IMR-90 (cell line): ENCODE measurements at regions not wholly inside any gene's neighbourhood (a gene's known extent, or its start where the extent isn't known, plus 50 kb on each side); places are given as distances from the start of the nearest gene placed in this dataset.

Experiments used
- ATAC-seq: fragments of 200-7000 bp; cut with Tn5 transposase; 2 replicates; pipeline ENCODE4 v1.9.1; 2020; ENCODE audit warnings: low read depth, mild to moderate bottlenecking, moderate library complexity
- BruUV-seq: library from RNA; stranded (reverse); fragments of 400-500 nt; replicated peaks from 2 replicates; lab custom pipeline; 2021; lab: Mats Ljungman, UMichigan
- CTCF ChIA-PET: fragments of 300-600 bp; formaldehyde crosslinking; extraction: SDS; loops from one replicate; lab custom pipeline; 2021; ENCODE audit warnings: antibody characterized with exemption; lab: Yijun Ruan, JAX
- POLR2A ChIA-PET: fragments of 300-600 bp; sonication (Branson Sonifier 250); formaldehyde crosslinking; loops from one replicate; lab custom pipeline; 2022; ENCODE audit warnings: antibody characterized with exemption; ENCODE audit not compliant: unreplicated experiment; lab: Charles Lee
- DNase-seq: peaks from one replicate; pipeline ENCODE4 v3.0.0; 2013
- H2AFZ ChIP-seq: replicated peaks from 2 replicates; pipeline ENCODE3; 2013; ENCODE audit warnings: low read length, mild to moderate bottlenecking; ENCODE audit not compliant: poor library complexity
- H2AK5ac ChIP-seq: 2 replicates; pipeline ENCODE4 v1.6.1; 2013; ENCODE audit warnings: low read depth, low read length, inconsistent platforms
- H2AK9ac ChIP-seq: replicated peaks from 2 replicates; pipeline ENCODE3; 2013; ENCODE audit warnings: mild to moderate bottlenecking, low read depth, low read length, moderate library complexity; ENCODE audit not compliant: poor library complexity
- H2BK120ac ChIP-seq: 2 replicates; pipeline ENCODE4 v1.6.1; 2013; ENCODE audit warnings: low read depth, low read length, inconsistent platforms
- H2BK15ac ChIP-seq: 3 replicates; pipeline ENCODE4 v1.6.1; 2013; ENCODE audit warnings: low read depth, low read length, inconsistent platforms
- H2BK20ac ChIP-seq: 2 replicates; pipeline ENCODE4 v1.6.1; 2013; ENCODE audit warnings: low read depth, mild to moderate bottlenecking, inconsistent platforms, low read length, moderate library complexity
- H2BK5ac ChIP-seq: 2 replicates; pipeline ENCODE4 v1.6.1; 2013; ENCODE audit warnings: mild to moderate bottlenecking, low read depth, low read length, inconsistent platforms; ENCODE audit not compliant: poor library complexity, severe bottlenecking
- H3K14ac ChIP-seq: replicated peaks from 2 replicates; pipeline ENCODE4 v1.6.1; 2013; ENCODE audit warnings: low read depth, low read length, inconsistent platforms
- H3K18ac ChIP-seq: 2 replicates; pipeline ENCODE4 v1.6.1; 2013; ENCODE audit warnings: low read depth, low read length, control low read depth
- H3K23ac ChIP-seq: 2 replicates; pipeline ENCODE4 v1.6.1; 2013; ENCODE audit warnings: low read depth, low read length, inconsistent platforms
- H3K27ac ChIP-seq: 2 replicates; pipeline ENCODE4 v1.5.1; 2013; ENCODE audit warnings: mild to moderate bottlenecking, control low read depth, low read length; ENCODE audit not compliant: insufficient read depth
- H3K27me3 ChIP-seq: 2 replicates; pipeline ENCODE4 v1.6.1; 2013; ENCODE audit warnings: low read length; ENCODE audit not compliant: control insufficient read depth, insufficient read depth
- H3K36me3 ChIP-seq: 2 replicates; pipeline ENCODE4 v1.6.1; 2013; ENCODE audit warnings: low read length, mixed read lengths; ENCODE audit not compliant: control insufficient read depth, insufficient read depth
- H3K4ac ChIP-seq: 2 replicates; pipeline ENCODE4 v1.6.1; 2013; ENCODE audit warnings: low read depth, low read length, inconsistent platforms
- H3K4me1 ChIP-seq: 2 replicates; pipeline ENCODE4 v1.6.1; 2013; ENCODE audit warnings: low read length, mixed read lengths; ENCODE audit not compliant: control insufficient read depth, insufficient read depth
- H3K4me2 ChIP-seq: 2 replicates; pipeline ENCODE4 v1.6.1; 2013; ENCODE audit warnings: low read depth, mild to moderate bottlenecking, control low read depth, low read length, moderate library complexity
- H3K4me3 ChIP-seq: 2 replicates; pipeline ENCODE4 v1.5.1; 2013; ENCODE audit warnings: low read depth, mild to moderate bottlenecking, control low read depth, low read length, moderate library complexity; ENCODE audit not compliant: insufficient read depth
- H3K56ac ChIP-seq: 2 replicates; pipeline ENCODE4 v1.6.1; 2013; ENCODE audit warnings: low read length, inconsistent platforms; ENCODE audit not compliant: insufficient read depth; ENCODE audit errors: extremely low read depth
- H3K79me1 ChIP-seq, 2 experiments: 2 replicates each; pipeline ENCODE4 v1.6.1; 2013; ENCODE audit warnings: low read length in 2 of 2, inconsistent platforms in 1 of 2, low read depth in 1 of 2
- H3K9ac ChIP-seq: 2 replicates; pipeline ENCODE4 v1.6.1; 2013; ENCODE audit warnings: low read depth, low read length, control low read depth
- H3K9me1 ChIP-seq: 2 replicates; pipeline ENCODE4 v1.6.1; 2013; ENCODE audit warnings: low read length, inconsistent platforms; ENCODE audit not compliant: insufficient read depth
- H3K9me3 ChIP-seq: 2 replicates; pipeline ENCODE4 v1.6.1; 2013; ENCODE audit warnings: low read length; ENCODE audit not compliant: control insufficient read depth, insufficient read depth
- H4K20me1 ChIP-seq: 2 replicates; pipeline ENCODE4 v1.6.1; 2013; ENCODE audit warnings: low read length, inconsistent platforms; ENCODE audit not compliant: insufficient read depth
- H4K5ac ChIP-seq: 2 replicates; pipeline ENCODE4 v1.6.1; 2013; ENCODE audit warnings: mild to moderate bottlenecking, low read depth, low read length, control low read depth
- H4K8ac ChIP-seq, 2 experiments: 2 replicates each; pipeline ENCODE4 v1.6.1; 2013; ENCODE audit warnings: low read depth in 2 of 2, low read length in 2 of 2, control low read depth in 1 of 2, inconsistent platforms in 1 of 2
- H4K91ac ChIP-seq: 2 replicates; pipeline ENCODE4 v1.6.1; 2013; ENCODE audit warnings: low read depth, low read length, inconsistent platforms; ENCODE audit not compliant: insufficient read depth
- CEBPB ChIP-seq: IDR thresholded peaks from 2 replicates; pipeline ENCODE4 v1.6.1; 2012; ENCODE audit warnings: low read depth, low read length, improper control_type of control experiment
- CTCF ChIP-seq: conservative IDR thresholded peaks from 2 replicates; pipeline ENCODE4 v1.5.1; 2012; ENCODE audit warnings: mild to moderate bottlenecking, low read depth, low read length, improper control_type of control experiment
- ELK1 ChIP-seq: fragments of 150-350 bp; IDR thresholded peaks from 2 replicates; pipeline ENCODE4 v1.6.1; 2016; ENCODE audit warnings: low read depth, mild to moderate bottlenecking, low read length, moderate library complexity, borderline replicate concordance
- FOS ChIP-seq: fragments of 150-350 bp; IDR thresholded peaks from 2 replicates; pipeline ENCODE4 v1.6.1; 2016; ENCODE audit warnings: low read depth, low read length
- MAFK ChIP-seq: IDR thresholded peaks from 2 replicates; pipeline ENCODE4 v1.6.1; 2012; ENCODE audit warnings: low read depth, low read length, improper control_type of control experiment
- MXI1 ChIP-seq: IDR thresholded peaks from 2 replicates; pipeline ENCODE4 v1.6.1; 2012; ENCODE audit warnings: low read depth, mild to moderate bottlenecking, low read length, moderate library complexity, borderline replicate concordance
- RAD21 ChIP-seq: IDR thresholded peaks from 2 replicates; pipeline ENCODE4 v1.6.1; 2012; ENCODE audit warnings: low read length, improper control_type of control experiment
- RCOR1 ChIP-seq: IDR thresholded peaks from 2 replicates; pipeline ENCODE4 v1.6.1; 2012; ENCODE audit warnings: mild to moderate bottlenecking, low read length, improper control_type of control experiment; ENCODE audit not compliant: insufficient replicate concordance
- RFX5 ChIP-seq: IDR thresholded peaks from 2 replicates; pipeline ENCODE4 v1.8.0; 2012; ENCODE audit warnings: low read depth, mild to moderate bottlenecking, low read length, moderate library complexity
- SMC3 ChIP-seq: fragments of 150-350 bp; IDR thresholded peaks from 2 replicates; pipeline ENCODE4 v1.6.1; 2016; ENCODE audit warnings: low read depth, mild to moderate bottlenecking, antibody characterized with exemption, low read length, moderate library complexity
- dilution Hi-C: fragments of 300-500 bp; cut with HindIII; formaldehyde crosslinking; loops from one replicate; pipeline ENCODE4 v1.14.3; 2018; ENCODE audit warnings: low sequenced_read_pairs; ENCODE audit not compliant: unreplicated experiment
- in situ Hi-C: fragments of 300-500 bp; cut with MboI; formaldehyde crosslinking; loops from 3 replicates; pipeline ENCODE4 v1.14.3; 2019; ENCODE audit warnings: low sequenced_read_pairs, inconsistent platforms, mixed read lengths
- intact Hi-C: fragments of 100-400 bp; cut with micrococcal nuclease; formaldehyde crosslinking; loops from 2 replicates; pipeline ENCODE4 v1.10.0; 2022

- TF ChIP-seq CEBPB (no peak), RAD21 (no peak), MAFK (no peak), FOS (no peak), RFX5 (no peak), MXI1 (no peak), SMC3 (no peak), CTCF (no peak), ELK1 (no peak), RCOR1 (no peak)
- no peaks in the 10 kb centered on the region for H3K9me1 ChIP-seq
- H3K4me1 ChIP-seq = no peaks in the 10 kb centered on the region
- no peak overlapping the region for H3K4me3 ChIP-seq
- peaks cover 9% of the 10 kb centered on the region for H3K27me3 ChIP-seq
- ATAC-seq (no peak), DNase-seq (no peak)
- ChIA-PET POLR2A (no interaction called here), CTCF (no interaction called here)
- no peak overlapping the region for H2AK5ac ChIP-seq
- no TSS peak for BruUV-seq
- no peak overlapping the region for H3K27ac ChIP-seq
- no peaks in the 10 kb centered on the region for H3K36me3 ChIP-seq
- H3K4ac ChIP-seq = no peak overlapping the region
- H4K20me1 ChIP-seq = no peaks in the 10 kb centered on the region
- no peak overlapping the region for H3K4me2 ChIP-seq
- H3K14ac ChIP-seq = no peak overlapping the region
- no peak overlapping the region for H3K18ac ChIP-seq
- in situ Hi-C loops (no loop called here), intact Hi-C loops (no loop called here), dilution Hi-C loops (no loop called here)
- H3K79me1 ChIP-seq = no peaks in the 10 kb centered on the region
- no peak overlapping the region for H2BK120ac ChIP-seq
- H3K9me3 ChIP-seq = no peaks in the 10 kb centered on the region
- no peak overlapping the region for H2AFZ ChIP-seq
- no peak overlapping the region for H3K56ac ChIP-seq
- H3K9ac ChIP-seq = no peak overlapping the region
- no peak overlapping the region for H4K91ac ChIP-seq
- H2BK20ac ChIP-seq = no peak overlapping the region
- H2AK9ac ChIP-seq = no peak overlapping the region
- H4K8ac ChIP-seq = no peak overlapping the region
- H2BK15ac ChIP-seq = no peak overlapping the region
- H4K5ac ChIP-seq = no peak overlapping the region
- H3K23ac ChIP-seq = no peak overlapping the region
- no peak overlapping the region for H2BK5ac ChIP-seq
These were observed 78.7 kb upstream of the YPEL5 start for GRCh38 chr2:30068067-30068466.
